ENCODE measurements at regions not wholly inside any gene's neighbourhood (a gene's known extent, or its start where the extent isn't known, plus 50 kb on each side); places are given as distances from the start of the nearest gene placed in this dataset.
"Not testable (repeated sequence)": the region's sequence is repeated elsewhere in the genome, so short reads cannot be mapped to it uniquely, and the experiment has no call there.

DNA sequence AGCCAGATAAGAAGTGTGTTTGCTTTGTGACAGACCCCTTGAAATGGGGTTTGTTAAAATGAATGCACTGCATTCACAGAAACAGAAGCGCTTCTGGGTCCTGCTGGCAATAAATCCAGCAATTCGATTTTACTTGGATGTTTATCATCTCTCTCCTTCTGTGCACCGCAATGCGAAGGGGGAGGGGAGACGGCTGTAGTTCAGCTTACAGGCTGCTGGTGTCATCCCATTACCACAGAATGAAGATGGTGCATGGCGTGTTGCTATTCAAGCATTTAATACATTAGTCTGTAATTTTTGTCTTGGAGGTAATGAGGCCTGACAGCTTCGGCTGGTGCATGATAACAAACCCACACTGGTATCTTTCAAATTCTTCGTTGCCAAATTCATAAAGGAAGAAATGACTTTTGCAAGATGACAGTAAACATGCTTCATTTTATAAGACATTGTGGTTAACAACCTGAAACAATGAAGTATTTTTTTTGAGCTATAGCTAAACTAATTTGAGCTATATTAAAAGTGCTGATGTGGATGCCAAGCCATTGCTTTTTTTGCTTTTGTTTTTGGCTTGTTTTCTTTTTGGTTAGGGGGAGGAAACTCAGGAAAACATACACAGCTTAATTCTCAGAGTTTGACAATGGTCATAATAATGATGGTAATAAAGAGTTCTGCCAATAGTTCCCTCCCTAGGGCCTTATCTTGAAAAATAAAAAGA, 418.3 kb downstream of the OTOL1 start:
- peak; percentile 74 for DNase-seq (ENCODE audit: low spot score)

DNA sequence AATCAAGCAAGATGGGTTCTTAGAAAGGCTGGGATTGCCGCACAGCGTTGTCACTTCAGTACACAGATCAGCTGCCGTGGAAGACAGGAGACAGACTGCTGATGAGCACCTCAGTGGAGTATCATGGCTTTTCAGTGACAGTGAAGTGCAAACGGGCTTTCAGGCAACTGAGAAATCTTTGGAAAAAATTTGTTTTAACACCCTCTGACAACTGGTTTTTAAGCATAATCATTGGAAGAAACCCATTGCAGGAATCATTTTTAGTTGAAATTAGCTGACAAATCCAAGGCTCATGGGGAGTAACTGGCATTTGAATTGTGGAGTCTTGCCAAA, 418.8 kb downstream of the OTOL1 start:
- no peak for DNase-seq (ENCODE audit: low spot score)

DNA sequence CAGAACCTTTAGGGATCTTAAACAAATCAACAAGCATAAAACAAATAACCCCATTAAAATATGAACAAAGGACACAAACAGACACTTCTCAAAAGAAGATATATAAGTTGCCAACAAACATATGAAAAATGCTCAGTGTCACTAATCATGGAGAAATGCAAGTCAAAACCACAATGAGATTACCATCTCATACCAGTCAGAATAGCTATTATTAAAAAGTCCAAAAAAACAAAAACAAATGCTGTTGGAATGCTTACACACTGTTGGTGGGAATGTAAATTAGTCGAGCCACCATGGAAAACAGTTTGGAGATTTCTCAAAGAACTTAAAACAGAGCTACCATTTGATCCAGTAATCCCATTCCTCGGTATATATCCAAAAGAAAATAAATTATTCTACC, 423.6 kb downstream of the OTOL1 start:
- DNase-seq (ENCODE audit: low spot score), result no peak

- DNase-seq (ENCODE audit: low spot score), result no peak
Observed at GRCh38 chr3:161925749-161926360, 429.2 kb downstream of the OTOL1 start.

DNA sequence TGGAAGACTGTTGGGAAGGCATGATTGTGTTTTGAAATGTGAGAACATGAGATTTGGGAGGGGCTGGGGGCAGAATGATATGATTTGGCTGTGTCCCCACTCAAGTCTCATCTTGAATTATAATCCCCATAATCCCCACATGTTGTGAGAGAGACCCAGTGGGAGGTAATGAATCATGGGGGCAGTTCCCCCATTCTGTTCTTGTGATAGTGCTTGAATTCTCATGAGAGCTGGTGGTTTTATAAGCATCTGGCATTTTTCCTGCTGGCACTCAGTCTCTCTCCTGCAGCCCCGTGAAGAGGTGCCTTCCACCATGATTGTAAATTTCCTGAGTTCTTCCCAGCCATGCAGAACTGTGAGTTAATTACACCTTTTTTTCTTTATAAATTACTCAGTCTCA, 430.5 kb downstream of the OTOL1 start:
- no peak for DNase-seq (ENCODE audit: low spot score)

DNA sequence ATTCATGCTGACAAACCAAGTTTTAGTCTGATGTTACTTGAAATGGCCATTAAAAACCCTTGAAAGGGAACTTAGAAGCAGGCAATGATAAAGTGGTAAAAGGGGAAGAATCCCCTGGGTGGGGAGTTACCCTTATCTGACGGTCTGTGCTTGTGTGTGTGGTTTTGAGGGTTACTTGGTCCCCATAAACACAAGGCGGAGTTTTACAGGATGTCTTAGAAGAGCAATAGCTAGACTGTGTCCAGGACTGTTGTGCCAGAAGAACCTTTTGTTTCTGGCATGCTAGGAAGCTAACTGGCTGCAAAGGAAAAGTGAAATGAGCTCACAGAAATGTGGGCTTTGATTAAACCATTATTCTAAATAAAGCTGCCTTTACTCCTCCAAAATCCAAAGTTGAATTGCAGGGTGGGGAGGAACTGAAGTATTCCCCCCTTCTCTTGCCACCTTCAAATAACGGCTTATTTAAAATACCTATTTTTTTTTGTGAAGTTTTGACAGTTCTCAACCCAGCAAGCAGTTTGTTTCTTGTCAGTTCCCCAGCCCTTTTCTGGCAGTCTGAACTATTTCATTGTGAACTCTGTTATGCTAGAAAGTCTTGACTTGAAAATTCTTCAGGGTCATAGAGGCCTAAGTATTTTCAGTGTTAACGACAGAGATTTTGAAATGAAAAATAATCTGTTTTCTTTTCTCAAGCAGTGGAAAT, 443.5 kb downstream of the OTOL1 start:
- no peak for DNase-seq (ENCODE audit: low spot score)

DNA sequence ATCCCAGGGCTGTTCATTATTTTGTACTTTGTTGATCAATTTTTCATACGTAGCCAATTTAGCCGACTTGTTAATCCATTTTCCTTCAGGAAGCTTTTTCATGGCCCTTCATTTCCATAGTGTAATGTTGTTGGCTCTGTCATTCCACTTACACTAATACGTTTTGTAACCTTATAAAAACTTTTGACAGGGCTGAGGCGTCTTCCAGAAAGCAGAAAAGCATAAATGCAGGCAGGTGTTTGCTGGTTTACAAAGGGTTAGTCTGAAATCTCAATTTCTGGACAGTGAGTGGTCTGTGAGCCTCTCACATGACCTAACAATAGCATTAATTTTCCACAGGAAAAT, 444.0 kb downstream of the OTOL1 start:
- DNase-seq (ENCODE audit: low spot score), result no peak

- DNase-seq (ENCODE audit: low spot score), result no peak
Observed at GRCh38 chr3:161941891-161942290, 445.3 kb downstream of the OTOL1 start.

DNA sequence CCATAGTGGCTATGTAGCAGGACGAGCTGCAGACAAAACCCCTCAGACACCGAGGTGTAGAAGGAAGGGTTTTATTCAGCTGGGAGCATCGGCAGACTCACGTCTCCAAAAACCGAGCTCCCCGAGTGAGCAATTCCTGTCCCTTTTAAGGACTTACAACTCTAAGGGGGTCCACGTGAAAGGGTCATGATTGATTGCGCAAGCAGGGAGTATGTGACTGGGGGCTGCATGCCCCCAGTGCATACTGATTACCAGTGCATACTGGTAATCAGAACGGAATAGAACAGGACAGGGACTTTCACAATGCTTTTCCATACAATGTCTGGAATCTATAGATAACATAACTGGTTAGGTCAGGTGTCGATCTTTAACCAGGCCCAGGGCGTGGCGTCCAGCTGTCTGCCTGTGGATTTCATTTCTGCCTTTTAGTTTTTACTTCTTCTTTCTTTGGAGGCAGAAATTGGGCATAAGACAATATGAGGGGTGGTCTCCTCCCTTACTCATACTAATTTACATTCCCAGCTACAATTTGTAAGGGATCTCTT, 447.3 kb downstream of the OTOL1 start:
- not testable (repeated sequence) for DNase-seq (ENCODE audit: low spot score)

DNA sequence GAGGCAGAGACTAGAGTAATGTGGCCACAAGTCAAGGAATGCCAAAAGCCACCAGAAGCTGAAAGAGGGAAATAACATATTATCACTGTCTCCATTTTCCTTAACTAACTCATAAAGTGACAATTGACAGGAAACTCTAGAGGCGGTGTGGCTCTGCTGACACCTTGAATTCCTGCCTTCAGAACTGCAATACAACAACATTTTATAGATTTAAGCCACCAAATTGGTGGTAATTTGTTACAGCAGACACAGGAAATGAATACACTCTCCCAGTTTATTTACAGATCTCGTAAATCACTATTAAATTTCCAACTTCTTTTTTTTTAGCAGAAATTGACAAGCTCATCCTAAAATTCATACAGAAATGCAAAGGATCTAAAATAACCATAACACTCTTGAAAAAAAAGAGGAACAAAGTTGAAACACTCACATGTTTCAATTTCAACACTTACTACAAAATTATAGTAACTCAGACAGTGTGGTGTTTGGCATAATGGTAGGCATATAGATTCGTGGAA, 449.9 kb downstream of the OTOL1 start:
- DNase-seq (ENCODE audit: low spot score), result no peak

DNA sequence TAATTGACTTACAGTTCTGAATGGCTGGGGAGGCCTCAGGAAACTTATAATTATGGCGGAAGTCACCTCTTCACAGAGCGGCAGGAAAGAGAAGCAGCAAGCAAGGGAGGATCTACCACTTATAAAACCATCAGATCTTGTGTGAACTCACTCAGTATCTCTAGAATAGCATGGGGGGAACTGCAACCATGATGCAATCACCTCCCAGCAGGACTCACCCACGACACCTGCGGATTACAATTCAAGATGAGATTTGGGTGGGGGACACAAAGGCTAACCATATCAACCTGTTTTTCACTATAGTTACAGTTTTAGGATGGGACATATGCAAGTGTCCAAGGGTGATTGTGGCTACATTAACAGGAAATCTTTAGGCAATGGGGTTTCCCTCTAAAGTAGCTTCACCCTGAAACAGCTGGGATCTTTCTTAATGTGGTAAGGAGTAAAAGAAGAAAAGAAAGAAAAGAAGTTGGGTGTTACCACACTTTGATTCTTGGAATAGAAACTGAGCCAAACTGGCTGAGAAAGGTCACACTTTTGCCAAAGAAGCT, 453.8 kb downstream of the OTOL1 start:
- no peak for DNase-seq (ENCODE audit: low spot score)

- no peak for DNase-seq (ENCODE audit: low spot score)
Observed at GRCh38 chr3:161957467-161957866, 460.9 kb downstream of the OTOL1 start.

DNA sequence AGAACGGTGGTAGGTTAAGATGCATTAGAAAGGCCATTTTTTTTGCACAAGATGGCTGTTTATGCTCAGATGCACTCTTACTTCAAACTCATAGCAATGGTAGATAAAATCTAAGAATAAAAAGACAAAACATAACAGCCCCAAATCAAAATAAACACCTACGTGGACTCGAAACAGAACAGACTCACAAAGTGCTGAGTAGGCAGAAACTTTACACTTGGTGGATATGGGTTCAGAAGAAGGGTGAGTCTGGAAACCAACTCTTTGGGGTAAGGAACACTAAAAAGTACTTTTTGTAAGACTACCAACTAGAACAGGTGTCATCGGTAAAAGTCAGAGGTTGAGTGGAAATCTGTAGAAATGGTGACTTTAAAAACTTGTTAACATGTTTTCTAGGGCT, 468.2 kb downstream of the OTOL1 start:
- DNase-seq (ENCODE audit: low spot score), result no peak

- no peak for DNase-seq (ENCODE audit: low spot score)
Observed at GRCh38 chr3:161969867-161970266, 473.3 kb downstream of the OTOL1 start.

- no peak for DNase-seq (ENCODE audit: low spot score)
Observed at GRCh38 chr3:161975201-161975600, 478.6 kb downstream of the OTOL1 start.

DNA sequence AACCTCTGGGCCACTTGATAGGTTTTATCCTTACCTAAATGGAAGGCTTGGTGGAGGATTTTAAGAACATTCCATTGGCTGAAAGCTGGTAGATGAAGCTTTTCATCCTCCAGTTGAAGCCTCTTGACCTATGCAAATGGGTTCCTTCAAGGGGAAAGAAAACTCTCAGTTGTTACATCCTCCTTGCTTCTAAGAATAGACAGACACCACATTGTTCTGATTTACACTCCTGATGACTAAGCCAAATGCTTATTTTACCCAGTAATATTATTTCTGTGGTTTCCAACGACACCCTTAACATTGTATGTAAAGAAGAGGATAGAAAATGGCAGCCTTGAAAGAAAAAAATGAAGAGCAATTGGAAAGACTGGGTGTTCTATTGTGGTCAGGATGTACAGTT, 480.5 kb downstream of the OTOL1 start:
- DNase-seq (ENCODE audit: low spot score), result peak; percentile 1

- no peak for DNase-seq (ENCODE audit: low spot score)
Observed at GRCh38 chr3:161977850-161978249, 481.2 kb downstream of the OTOL1 start.

GRCh38 chr3:161987933-161988332, 491.3 kb downstream of the OTOL1 start:
- DNase-seq (ENCODE audit: low spot score), result no peak

GRCh38 chr3:161989012-161989411, 492.4 kb downstream of the OTOL1 start:
- peak; percentile 4 for DNase-seq (ENCODE audit: low spot score)

DNA sequence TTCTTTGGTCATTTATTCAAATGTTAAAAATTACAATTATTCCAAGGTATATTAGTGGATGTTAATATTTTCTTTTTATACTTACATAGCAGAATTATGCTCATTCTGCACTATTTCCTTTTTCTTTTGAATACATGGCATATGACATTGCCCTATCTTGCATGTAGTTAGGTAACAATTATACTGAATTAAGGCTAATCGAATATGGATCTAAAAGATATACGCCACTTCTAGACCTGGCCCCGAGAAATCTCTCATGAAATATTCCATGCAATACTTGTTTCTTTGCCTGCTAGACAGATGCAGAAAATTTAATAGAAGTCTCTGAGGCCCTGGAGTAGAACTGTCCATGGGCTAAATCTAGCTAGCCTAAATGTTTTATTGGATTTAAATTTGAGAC, 493.4 kb downstream of the OTOL1 start:
- DNase-seq (ENCODE audit: low spot score), result no peak

DNA sequence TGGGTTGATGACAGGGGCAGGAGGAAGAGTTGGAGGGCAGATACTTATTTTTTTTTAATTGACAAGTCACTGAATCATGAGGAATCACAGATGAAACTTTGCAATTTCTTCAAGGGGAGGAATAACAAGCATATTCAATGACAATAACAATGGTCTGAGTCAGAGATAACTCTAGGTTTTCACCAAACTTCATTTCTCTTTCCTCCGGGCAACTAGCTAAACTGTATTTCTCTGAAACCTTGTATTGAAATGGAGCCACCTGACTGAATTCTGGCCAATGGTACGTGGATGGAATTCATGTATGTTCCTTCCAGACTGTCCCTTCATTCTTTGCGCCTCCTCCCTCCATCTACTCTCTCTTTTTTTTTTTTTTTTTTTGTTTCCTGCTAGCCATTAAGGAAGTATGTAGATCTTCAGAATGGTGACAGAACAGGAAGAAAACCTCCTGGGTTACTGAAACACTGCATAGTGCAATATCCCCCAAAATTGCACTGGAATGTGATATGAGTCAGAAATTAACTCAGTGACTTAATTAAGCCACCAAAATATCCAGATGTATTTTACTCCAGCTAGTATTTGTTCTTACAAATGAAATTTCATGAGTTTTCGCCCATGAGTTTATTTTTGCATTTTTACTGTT, 495.4 kb downstream of the OTOL1 start:
- no peak for DNase-seq (ENCODE audit: low spot score)

DNA sequence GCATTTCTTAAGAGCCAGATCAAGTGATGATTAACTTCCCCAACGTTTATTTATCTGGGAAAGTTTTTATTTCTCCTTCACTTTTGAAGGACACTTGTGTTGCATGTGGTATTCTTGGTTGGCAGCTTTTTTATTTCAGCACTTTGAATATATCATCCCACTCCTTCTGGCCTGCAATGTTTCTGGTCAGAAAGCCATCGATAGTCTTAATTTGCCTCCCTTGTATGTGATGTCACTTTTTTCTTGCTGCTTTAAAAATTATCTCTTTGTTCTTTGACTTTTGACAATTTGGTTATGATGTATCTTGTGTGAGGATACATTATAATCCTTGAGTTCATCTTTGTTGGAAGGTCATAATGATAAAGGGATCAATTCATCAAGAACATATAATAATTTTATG, 503.2 kb downstream of the OTOL1 start:
- no peak for DNase-seq (ENCODE audit: low spot score)
